HEK293 (cell line): ENCODE measurements at regions not wholly inside any gene's neighbourhood (a gene's known extent, or its start where the extent isn't known, plus 50 kb on each side); places are given as distances from the start of the nearest gene placed in this dataset.

ENCODE experiments used
- CTCF ChIA-PET: fragments of 350-600 bp; formaldehyde crosslinking; extraction: SDS; loops from one replicate; lab custom pipeline; 2021; ENCODE audit warnings: antibody characterized with exemption; lab: Yijun Ruan, JAX
- POLR2A ChIA-PET: fragments of 300-600 bp; formaldehyde crosslinking; extraction: SDS; loops from one replicate; lab custom pipeline; 2020; ENCODE audit warnings: antibody characterized with exemption, inconsistent platforms; lab: Yijun Ruan, JAX
- H3K27ac ChIP-seq: fragments of 200-500 bp; sonication (Bioruptor generic); 2 replicates; pipeline ENCODE4 v1.5.1; 2014; ENCODE audit warnings: low read depth, low read length, control low read depth, inconsistent platforms; ENCODE audit errors: extremely low read depth
- H3K36me3 ChIP-seq, 2 experiments: fragments of 200-500 bp in 1 of 2; sonication (Bioruptor generic) in 1 of 2; 1 replicate in 1 of 2; 2 replicates in 1 of 2; pipeline ENCODE4 v1.5.1; 2014 to 2017; ENCODE audit warnings: inconsistent platforms in 2 of 2, low read length in 2 of 2; ENCODE audit not compliant: control insufficient read depth in 2 of 2, insufficient read depth in 1 of 2
- H3K4me1 ChIP-seq: fragments of 200-500 bp; sonication (Bioruptor generic); 2 replicates; pipeline ENCODE4 v1.5.1; 2014; ENCODE audit warnings: mild to moderate bottlenecking, low read length, inconsistent platforms; ENCODE audit not compliant: control insufficient read depth, insufficient read depth
- H3K4me3 ChIP-seq: 2 replicates; pipeline ENCODE4 v1.5.1; 2011; ENCODE audit warnings: low read depth, mild to moderate bottlenecking, control low read depth, low read length, moderate library complexity
- H3K9me3 ChIP-seq: fragments of 200-500 bp; sonication (Bioruptor generic); 2 replicates; pipeline ENCODE4 v1.5.1; 2014; ENCODE audit warnings: low read depth, low read length, inconsistent platforms; ENCODE audit not compliant: control insufficient read depth, insufficient read depth
- BCL11A ChIP-seq: fragments of 450-650 bp; formaldehyde crosslinking; IDR thresholded peaks from 2 replicates; pipeline ENCODE4 v1.5.1; 2016; ENCODE audit warnings: low read depth, missing biosample characterization, missing genetic modification characterization
- BCL6B ChIP-seq: fragments of 450-650 bp; formaldehyde crosslinking; IDR thresholded peaks from 2 replicates; pipeline ENCODE4 v1.5.1; 2017; ENCODE audit warnings: missing biosample characterization, missing genetic modification characterization
- FEZF1 ChIP-seq: fragments of 450-650 bp; formaldehyde crosslinking; IDR thresholded peaks from 2 replicates; pipeline ENCODE4 v1.5.1; 2016; ENCODE audit warnings: missing biosample characterization, missing genetic modification characterization
- KLF16 ChIP-seq: fragments of 450-650 bp; formaldehyde crosslinking; IDR thresholded peaks from 2 replicates; pipeline ENCODE4 v1.5.1; 2017; ENCODE audit warnings: missing biosample characterization, missing genetic modification characterization
- SCRT1 ChIP-seq: fragments of 450-650 bp; formaldehyde crosslinking; IDR thresholded peaks from 2 replicates; pipeline ENCODE4 v1.5.1; 2016; ENCODE audit warnings: missing biosample characterization, missing genetic modification characterization, borderline replicate concordance
- SP3 ChIP-seq: fragments of 450-650 bp; formaldehyde crosslinking; IDR thresholded peaks from 2 replicates; pipeline ENCODE4 v1.5.1; 2016; ENCODE audit warnings: missing biosample characterization, missing genetic modification characterization
- TRIM28 ChIP-seq: IDR thresholded peaks from 2 replicates; pipeline ENCODE4 v1.6.1; 2011; ENCODE audit warnings: low read length, control low read depth, borderline replicate concordance
- WT1 ChIP-seq: fragments of 450-650 bp; formaldehyde crosslinking; IDR thresholded peaks from 2 replicates; pipeline ENCODE4 v1.5.1; 2016; ENCODE audit warnings: missing biosample characterization, missing genetic modification characterization
- ZEB2 ChIP-seq: fragments of 450-650 bp; formaldehyde crosslinking; IDR thresholded peaks from 2 replicates; pipeline ENCODE4 v1.5.1; 2016; ENCODE audit warnings: missing biosample characterization, missing genetic modification characterization
- ZFP41 ChIP-seq: fragments of 450-650 bp; formaldehyde crosslinking; IDR thresholded peaks from 2 replicates; pipeline ENCODE4 v1.5.1; 2016; ENCODE audit warnings: missing biosample characterization, missing genetic modification characterization, borderline replicate concordance
- ZNF140 ChIP-seq: fragments of 450-650 bp; formaldehyde crosslinking; IDR thresholded peaks from 2 replicates; pipeline ENCODE4 v1.5.1; 2016; ENCODE audit warnings: missing biosample characterization, missing genetic modification characterization
- ZNF146 ChIP-seq: fragments of 450-650 bp; formaldehyde crosslinking; IDR thresholded peaks from 2 replicates; pipeline ENCODE4 v1.5.1; 2016; ENCODE audit warnings: missing biosample characterization, missing genetic modification characterization
- ZNF157 ChIP-seq: fragments of 450-650 bp; formaldehyde crosslinking; IDR thresholded peaks from 2 replicates; pipeline ENCODE4 v1.5.1; 2016; ENCODE audit warnings: missing biosample characterization, missing genetic modification characterization
- ZNF214 ChIP-seq: fragments of 450-650 bp; formaldehyde crosslinking; IDR thresholded peaks from 2 replicates; pipeline ENCODE4 v1.5.1; 2017; ENCODE audit warnings: missing biosample characterization, mild to moderate bottlenecking, missing genetic modification characterization, borderline replicate concordance
- ZNF248 ChIP-seq: fragments of 450-650 bp; formaldehyde crosslinking; IDR thresholded peaks from 2 replicates; pipeline ENCODE4 v1.5.1; 2017; ENCODE audit warnings: missing biosample characterization, missing genetic modification characterization
- ZNF350 ChIP-seq: fragments of 450-650 bp; formaldehyde crosslinking; IDR thresholded peaks from 2 replicates; pipeline ENCODE4 v1.5.0; 2017; ENCODE audit warnings: missing biosample characterization, mild to moderate bottlenecking, missing genetic modification characterization
- ZNF391 ChIP-seq: fragments of 450-650 bp; formaldehyde crosslinking; IDR thresholded peaks from 2 replicates; pipeline ENCODE4 v1.5.1; 2016; ENCODE audit warnings: low read depth, missing biosample characterization, missing genetic modification characterization, borderline replicate concordance
- ZNF48 ChIP-seq: fragments of 450-650 bp; formaldehyde crosslinking; IDR thresholded peaks from 2 replicates; pipeline ENCODE4 v1.5.1; 2016; ENCODE audit warnings: missing biosample characterization, missing genetic modification characterization
- ZNF704 ChIP-seq: fragments of 450-650 bp; formaldehyde crosslinking; IDR thresholded peaks from 2 replicates; pipeline ENCODE4 v1.5.1; 2016; ENCODE audit warnings: missing biosample characterization, missing genetic modification characterization
- TF ChIP-seq, protein P1 (sequence below): fragments of 450-650 bp; formaldehyde crosslinking; IDR thresholded peaks from 2 replicates; pipeline ENCODE4 v1.5.1; 2016; ENCODE audit warnings: missing biosample characterization, missing genetic modification characterization
- TF ChIP-seq, protein P2 (sequence below): fragments of 450-650 bp; formaldehyde crosslinking; IDR thresholded peaks from 2 replicates; pipeline ENCODE4 v1.5.0; 2017; ENCODE audit warnings: missing biosample characterization, missing genetic modification characterization, borderline replicate concordance
- TF ChIP-seq, protein P3 (sequence below): fragments of 450-650 bp; IDR thresholded peaks from 2 replicates; pipeline ENCODE4 v1.5.1; 2018; ENCODE audit warnings: missing biosample characterization, missing genetic modification characterization

- POLR2A ChIA-PET, result no interaction called here
- CTCF ChIA-PET, result no interaction called here
- Histone ChIP-seq H3K4me3 (no peak overlapping the region), H3K36me3 (no peaks in the 10 kb centered on the region), H3K27ac (no peak overlapping the region), H3K9me3 (no peaks in the 10 kb centered on the region), H3K4me1 (no peaks in the 10 kb centered on the region)
- no peak for TF ChIP-seq ZNF157 (tag by site-specific recombination)
- no peak for TF ChIP-seq WT1 (tag by site-specific recombination)
- no peak for TF ChIP-seq ZFP41
- TF ChIP-seq SP3 (tag by site-specific recombination), result no peak
- TF ChIP-seq ZEB2 (tag by site-specific recombination), result no peak
- no peak for TF ChIP-seq ZNF214
- TF ChIP-seq ZNF391 (tag by site-specific recombination), result no peak
- TF ChIP-seq SCRT1 (tag by site-specific recombination), result no peak
Measured at GRCh38 chr18:1416074-1416473, 511.4 kb downstream of the ADCYAP1 start.

DNA sequence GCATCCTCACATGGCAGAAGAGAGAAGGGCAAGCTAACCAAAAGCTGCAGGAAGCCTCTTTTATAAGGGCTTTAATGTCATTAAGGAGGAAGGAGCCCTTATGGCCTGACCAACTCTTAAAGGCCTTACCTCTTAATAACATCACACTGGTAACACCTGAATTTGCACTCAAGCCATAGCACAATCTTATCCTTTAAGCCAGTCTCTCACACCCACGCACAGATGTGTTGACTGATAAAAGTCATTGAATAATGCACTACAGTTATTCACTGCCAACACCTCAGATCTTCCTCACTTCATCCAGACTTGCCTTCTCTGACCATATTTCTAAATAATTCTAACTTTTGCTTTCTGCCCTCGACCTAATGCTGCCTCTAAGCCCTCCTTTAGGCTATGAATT, 516.8 kb downstream of the ADCYAP1 start:
- ChIA-PET CTCF (no interaction called here), POLR2A (no interaction called here)
- no peak overlapping the region for H3K4me3 ChIP-seq
- no peaks in the 10 kb centered on the region for H3K4me1 ChIP-seq
- TF ChIP-seq ZNF146 (no peak), FEZF1 (tag by site-specific recombination) (no peak), ZNF140 (tag by site-specific recombination) (no peak), ZNF48 (tag by site-specific recombination) (no peak), ZNF704 (tag by site-specific recombination) (no peak), BCL6B (tag by site-specific recombination) (no peak), BCL11A (no peak), ZNF248 (tag by site-specific recombination) (no peak), TRIM28 (no peak), KLF16 (tag by site-specific recombination) (no peak), ZNF350 (tag by site-specific recombination) (no peak)
- TF ChIP-seq, protein P1, sequence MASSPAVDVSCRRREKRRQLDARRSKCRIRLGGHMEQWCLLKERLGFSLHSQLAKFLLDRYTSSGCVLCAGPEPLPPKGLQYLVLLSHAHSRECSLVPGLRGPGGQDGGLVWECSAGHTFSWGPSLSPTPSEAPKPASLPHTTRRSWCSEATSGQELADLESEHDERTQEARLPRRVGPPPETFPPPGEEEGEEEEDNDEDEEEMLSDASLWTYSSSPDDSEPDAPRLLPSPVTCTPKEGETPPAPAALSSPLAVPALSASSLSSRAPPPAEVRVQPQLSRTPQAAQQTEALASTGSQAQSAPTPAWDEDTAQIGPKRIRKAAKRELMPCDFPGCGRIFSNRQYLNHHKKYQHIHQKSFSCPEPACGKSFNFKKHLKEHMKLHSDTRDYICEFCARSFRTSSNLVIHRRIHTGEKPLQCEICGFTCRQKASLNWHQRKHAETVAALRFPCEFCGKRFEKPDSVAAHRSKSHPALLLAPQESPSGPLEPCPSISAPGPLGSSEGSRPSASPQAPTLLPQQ (tag by site-specific recombination), result no peak
- TF ChIP-seq, protein P2, sequence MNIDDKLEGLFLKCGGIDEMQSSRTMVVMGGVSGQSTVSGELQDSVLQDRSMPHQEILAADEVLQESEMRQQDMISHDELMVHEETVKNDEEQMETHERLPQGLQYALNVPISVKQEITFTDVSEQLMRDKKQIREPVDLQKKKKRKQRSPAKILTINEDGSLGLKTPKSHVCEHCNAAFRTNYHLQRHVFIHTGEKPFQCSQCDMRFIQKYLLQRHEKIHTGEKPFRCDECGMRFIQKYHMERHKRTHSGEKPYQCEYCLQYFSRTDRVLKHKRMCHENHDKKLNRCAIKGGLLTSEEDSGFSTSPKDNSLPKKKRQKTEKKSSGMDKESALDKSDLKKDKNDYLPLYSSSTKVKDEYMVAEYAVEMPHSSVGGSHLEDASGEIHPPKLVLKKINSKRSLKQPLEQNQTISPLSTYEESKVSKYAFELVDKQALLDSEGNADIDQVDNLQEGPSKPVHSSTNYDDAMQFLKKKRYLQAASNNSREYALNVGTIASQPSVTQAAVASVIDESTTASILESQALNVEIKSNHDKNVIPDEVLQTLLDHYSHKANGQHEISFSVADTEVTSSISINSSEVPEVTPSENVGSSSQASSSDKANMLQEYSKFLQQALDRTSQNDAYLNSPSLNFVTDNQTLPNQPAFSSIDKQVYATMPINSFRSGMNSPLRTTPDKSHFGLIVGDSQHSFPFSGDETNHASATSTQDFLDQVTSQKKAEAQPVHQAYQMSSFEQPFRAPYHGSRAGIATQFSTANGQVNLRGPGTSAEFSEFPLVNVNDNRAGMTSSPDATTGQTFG (tag by site-specific recombination), result no peak
- TF ChIP-seq, protein P3, sequence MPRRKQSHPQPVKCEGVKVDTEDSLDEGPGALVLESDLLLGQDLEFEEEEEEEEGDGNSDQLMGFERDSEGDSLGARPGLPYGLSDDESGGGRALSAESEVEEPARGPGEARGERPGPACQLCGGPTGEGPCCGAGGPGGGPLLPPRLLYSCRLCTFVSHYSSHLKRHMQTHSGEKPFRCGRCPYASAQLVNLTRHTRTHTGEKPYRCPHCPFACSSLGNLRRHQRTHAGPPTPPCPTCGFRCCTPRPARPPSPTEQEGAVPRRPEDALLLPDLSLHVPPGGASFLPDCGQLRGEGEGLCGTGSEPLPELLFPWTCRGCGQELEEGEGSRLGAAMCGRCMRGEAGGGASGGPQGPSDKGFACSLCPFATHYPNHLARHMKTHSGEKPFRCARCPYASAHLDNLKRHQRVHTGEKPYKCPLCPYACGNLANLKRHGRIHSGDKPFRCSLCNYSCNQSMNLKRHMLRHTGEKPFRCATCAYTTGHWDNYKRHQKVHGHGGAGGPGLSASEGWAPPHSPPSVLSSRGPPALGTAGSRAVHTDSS (tag by site-specific recombination), result no peak
- H3K36me3 ChIP-seq, result no peaks in the 10 kb centered on the region
- H3K9me3 ChIP-seq, result no peaks in the 10 kb centered on the region
- no peak overlapping the region for H3K27ac ChIP-seq
